Mesothelial cell of epicardium (in vitro differentiated cells): ENCODE measurements at regions not wholly inside any gene's neighbourhood (a gene's known extent, or its start where the extent isn't known, plus 50 kb on each side); places are given as distances from the start of the nearest gene placed in this dataset.

Experiments used
- DNase-seq, 2 experiments: peaks; one replicate each; pipeline ENCODE4 v3.0.0; 2021; ENCODE audit warnings: low spot score in 2 of 2; ENCODE audit not compliant: unreplicated experiment in 2 of 2
- H3K27ac Mint-ChIP-seq: 2 replicates; pipeline ENCODE4 v1.8.0; 2021; ENCODE audit warnings: mixed read lengths
- H3K27me3 Mint-ChIP-seq: 2 replicates; pipeline ENCODE4 v1.8.0; 2021; ENCODE audit warnings: low read depth, mixed read lengths
- H3K36me3 Mint-ChIP-seq: 2 replicates; pipeline ENCODE4 v1.8.0; 2021; ENCODE audit warnings: mixed read lengths
- H3K4me1 Mint-ChIP-seq: 2 replicates; pipeline ENCODE4 v1.8.0; 2021; ENCODE audit warnings: mixed read lengths
- H3K4me3 Mint-ChIP-seq: 2 replicates; pipeline ENCODE4 v1.8.0; 2021; ENCODE audit warnings: mild to moderate bottlenecking, moderate library complexity, mixed read lengths
- H3K9me3 Mint-ChIP-seq: 2 replicates; pipeline ENCODE4 v1.8.0; 2021; ENCODE audit warnings: mixed read lengths
- CTCF ChIP-seq: fragments of 200-600 bp; sonication (generic); IDR thresholded peaks from one replicate; pipeline ENCODE4 v1.5.0; 2021; ENCODE audit warnings: antibody characterized with exemption; ENCODE audit not compliant: unreplicated experiment

- Mint-ChIP-seq H3K27ac (no peak overlapping the region), H3K4me3 (no peak overlapping the region), H3K9me3 (no peaks in the 10 kb centered on the region), H3K27me3 (no peaks in the 10 kb centered on the region), H3K36me3 (no peaks in the 10 kb centered on the region), H3K4me1 (no peaks in the 10 kb centered on the region)
- TF ChIP-seq CTCF, result no peak
- DNase-seq, result no peak
These were observed 208.1 kb downstream of the RBM26 start for GRCh38 chr13:79197933-79198332.

GRCh38 chr13:79196843-79197242 lies 209.2 kb downstream of the RBM26 start:
- no peak for TF ChIP-seq CTCF
- no peak overlapping the region for H3K27ac Mint-ChIP-seq
- H3K4me3 Mint-ChIP-seq, result no peak overlapping the region
- H3K36me3 Mint-ChIP-seq, result no peaks in the 10 kb centered on the region
- no peaks in the 10 kb centered on the region for H3K27me3 Mint-ChIP-seq
- H3K4me1 Mint-ChIP-seq, result no peaks in the 10 kb centered on the region
- no peak for DNase-seq
- H3K9me3 Mint-ChIP-seq, result no peaks in the 10 kb centered on the region

- no peak for TF ChIP-seq CTCF
- no peaks in the 10 kb centered on the region for H3K36me3 Mint-ChIP-seq
- no peak overlapping the region for H3K4me3 Mint-ChIP-seq
- DNase-seq, result no peak
- no peaks in the 10 kb centered on the region for H3K27me3 Mint-ChIP-seq
- no peak overlapping the region for H3K27ac Mint-ChIP-seq
- H3K4me1 Mint-ChIP-seq, result no peaks in the 10 kb centered on the region
- H3K9me3 Mint-ChIP-seq, result no peaks in the 10 kb centered on the region
These were observed 209.7 kb downstream of the RBM26 start for GRCh38 chr13:79196366-79196765.

GRCh38 chr13:79194727-79195126 lies 211.3 kb downstream of the RBM26 start:
- no peaks in the 10 kb centered on the region for H3K9me3 Mint-ChIP-seq
- H3K4me3 Mint-ChIP-seq, result no peak overlapping the region
- no peak overlapping the region for H3K27ac Mint-ChIP-seq
- no peaks in the 10 kb centered on the region for H3K27me3 Mint-ChIP-seq
- H3K36me3 Mint-ChIP-seq, result no peaks in the 10 kb centered on the region
- no peaks in the 10 kb centered on the region for H3K4me1 Mint-ChIP-seq
- no peak for TF ChIP-seq CTCF
- DNase-seq, result no peak

- Mint-ChIP-seq H3K36me3 (no peaks in the 10 kb centered on the region), H3K4me1 (no peaks in the 10 kb centered on the region), H3K9me3 (no peaks in the 10 kb centered on the region), H3K27ac (no peak overlapping the region), H3K4me3 (no peak overlapping the region), H3K27me3 (no peaks in the 10 kb centered on the region)
- DNase-seq, result no peak
- no peak for TF ChIP-seq CTCF
These were observed 211.8 kb downstream of the RBM26 start for GRCh38 chr13:79194272-79194671.

- no peaks in the 10 kb centered on the region for H3K27me3 Mint-ChIP-seq
- H3K36me3 Mint-ChIP-seq, result no peaks in the 10 kb centered on the region
- H3K27ac Mint-ChIP-seq, result no peak overlapping the region
- no peak overlapping the region for H3K4me3 Mint-ChIP-seq
- DNase-seq, result no peak
- H3K9me3 Mint-ChIP-seq, result no peaks in the 10 kb centered on the region
- H3K4me1 Mint-ChIP-seq, result no peaks in the 10 kb centered on the region
- TF ChIP-seq CTCF, result no peak
These were observed 214.6 kb downstream of the RBM26 start for GRCh38 chr13:79191501-79191900.
